HG02970 (cell line): ENCODE measurements at regions not wholly inside any gene's neighbourhood (a gene's known extent, or its start where the extent isn't known, plus 50 kb on each side); places are given as distances from the start of the nearest gene placed in this dataset.
"Not testable (repeated sequence)": the region's sequence is repeated elsewhere in the genome, so short reads cannot be mapped to it uniquely, and the experiment has no call there.

ENCODE experiments used
- ATAC-seq: cut with Tn5 transposase; IDR thresholded peaks from one replicate; pipeline ENCODE4 v1.9.1; 2021; ENCODE audit warnings: mild to moderate bottlenecking, moderate library complexity, moderate number of reproducible peaks; ENCODE audit not compliant: unreplicated experiment, low FRiP score

DNA sequence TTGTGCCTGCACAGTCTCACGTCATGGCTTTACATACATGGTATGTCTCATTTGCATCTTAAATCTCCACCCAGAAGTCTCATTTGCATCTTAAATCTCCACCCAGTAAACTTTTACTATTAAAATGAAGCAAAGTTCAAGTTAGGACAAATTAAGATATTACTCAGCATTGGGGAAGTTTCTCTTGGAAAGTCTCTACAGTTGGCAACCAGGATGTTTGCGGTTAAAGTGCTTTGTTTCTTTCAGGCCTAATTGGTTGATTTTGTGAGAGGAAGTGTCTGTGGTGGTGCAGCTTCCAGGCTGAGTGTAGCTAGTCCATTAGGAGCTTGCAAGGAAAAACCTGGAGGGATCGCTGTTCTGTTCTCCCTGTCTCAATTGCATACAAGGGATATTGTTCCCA is 1373.3 kb upstream of the GOT2 start:
- ATAC-seq: no peak

GRCh38 chr16:60100371-60100770 is 1366.3 kb upstream of the GOT2 start:
- ATAC-seq: no peak

GRCh38 chr16:60091529-60091928 is 1357.4 kb upstream of the GOT2 start:
- ATAC-seq: no peak

GRCh38 chr16:60091071-60091470 is 1357.0 kb upstream of the GOT2 start:
- no peak for ATAC-seq

GRCh38 chr16:60087530-60087929 is 1353.4 kb upstream of the GOT2 start:
- ATAC-seq: no peak

DNA sequence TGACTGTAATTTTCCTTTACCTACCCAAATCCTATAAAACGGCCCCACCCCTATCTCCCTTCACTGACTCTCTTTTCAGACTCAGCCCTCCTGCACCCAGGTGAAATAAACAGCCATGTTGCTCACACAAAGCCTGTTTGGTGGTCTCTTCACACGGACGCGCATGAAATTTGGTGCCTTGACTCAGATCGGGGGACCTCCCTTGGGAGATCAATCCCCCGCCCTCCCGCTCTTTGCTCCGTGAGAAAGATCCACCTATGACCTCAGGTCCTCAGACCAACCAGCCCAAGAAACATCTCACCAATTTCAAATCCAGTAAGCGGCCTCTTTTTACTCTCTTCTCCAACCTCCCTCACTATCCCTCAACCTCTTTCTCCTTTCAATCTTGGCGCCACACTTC is 1344.7 kb upstream of the GOT2 start:
- ATAC-seq: not testable (repeated sequence)

DNA sequence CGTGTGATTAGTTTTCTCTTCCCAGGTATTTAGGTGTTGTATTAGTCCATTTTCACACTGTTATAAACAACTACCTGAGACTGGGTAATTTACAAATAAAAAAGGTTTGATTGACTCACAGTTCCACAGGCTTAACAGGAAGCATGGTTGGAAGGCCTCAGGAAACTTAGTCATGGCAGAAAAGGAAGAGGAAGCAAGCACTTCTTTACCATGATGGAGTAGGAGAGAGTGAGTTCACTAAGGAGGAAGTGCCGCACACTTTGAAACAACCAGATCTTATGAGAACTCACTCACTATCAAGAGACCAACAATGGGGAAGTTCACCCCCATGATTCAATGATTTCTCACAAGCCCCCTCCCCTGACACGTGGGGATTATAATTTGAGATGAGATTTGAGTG is 1343.7 kb upstream of the GOT2 start:
- ATAC-seq: no peak

- ATAC-seq: no peak
Measured at GRCh38 chr16:60074378-60074777, 1340.3 kb upstream of the GOT2 start.

- ATAC-seq: no peak
Measured at GRCh38 chr16:60073376-60073775, 1339.3 kb upstream of the GOT2 start.

- no peak for ATAC-seq
Measured at GRCh38 chr16:60064026-60064425, 1329.9 kb upstream of the GOT2 start.

- no peak for ATAC-seq
Measured at GRCh38 chr16:60061396-60061795, 1327.3 kb upstream of the GOT2 start.

DNA sequence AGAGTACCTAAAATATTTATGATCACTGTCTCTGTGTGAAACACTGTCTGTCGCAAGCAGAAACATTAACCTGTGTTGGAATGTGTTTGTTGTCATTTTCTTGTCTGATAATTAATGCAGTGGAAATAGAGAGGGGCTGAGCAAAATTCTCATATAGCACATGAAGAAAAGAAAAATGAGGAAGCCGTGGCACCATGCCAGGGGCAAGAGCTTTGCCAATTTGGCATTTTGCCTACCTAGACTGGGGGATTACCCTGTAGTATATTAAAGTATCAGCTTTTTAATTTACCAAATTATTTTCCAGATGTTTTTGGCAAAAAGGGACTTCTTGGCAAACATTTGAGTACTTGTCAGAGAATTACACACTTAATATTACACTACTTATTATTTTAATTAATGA is 1326.6 kb upstream of the GOT2 start:
- ATAC-seq: no peak

DNA sequence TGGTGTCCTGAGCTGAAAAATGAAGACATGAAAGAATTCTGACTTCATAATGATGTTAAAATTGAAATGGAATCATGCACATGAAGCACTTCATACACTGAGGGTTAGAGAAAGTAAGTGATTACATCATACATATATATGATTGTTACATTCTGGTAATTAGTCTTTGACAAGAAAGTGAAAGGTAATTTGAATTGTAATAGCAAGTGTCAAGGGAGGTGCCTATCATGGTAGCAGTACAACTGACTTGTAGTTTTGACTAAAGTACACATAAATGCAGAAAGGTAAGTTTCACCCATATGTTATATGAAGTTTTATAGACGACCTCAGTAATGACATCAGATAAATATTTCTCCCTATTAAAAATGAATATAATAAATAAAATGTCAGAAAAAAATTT is 1325.0 kb upstream of the GOT2 start:
- ATAC-seq: no peak

- ATAC-seq: no peak
Measured at GRCh38 chr16:60041671-60042070, 1307.6 kb upstream of the GOT2 start.

GRCh38 chr16:60031740-60032139 is 1297.6 kb upstream of the GOT2 start:
- no peak for ATAC-seq

DNA sequence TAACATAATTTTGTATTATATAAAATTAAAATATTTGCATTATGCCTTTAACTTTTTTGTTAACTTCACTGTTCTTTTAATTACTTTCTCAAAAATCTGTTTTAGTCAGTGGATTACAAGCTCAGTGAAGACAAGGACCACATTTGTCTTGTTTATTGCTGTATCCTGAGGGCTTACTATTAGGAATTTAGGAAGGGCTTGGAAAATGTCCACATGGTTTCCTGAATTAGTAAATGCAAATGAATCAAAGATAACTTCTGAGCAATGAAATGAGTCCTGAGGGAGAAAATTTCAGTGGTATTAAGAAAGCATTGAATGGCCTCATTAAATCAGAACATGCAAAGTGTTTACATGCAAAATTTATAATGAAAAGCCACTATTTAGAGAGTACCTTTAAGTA is 1293.2 kb upstream of the GOT2 start:
- ATAC-seq: no peak

DNA sequence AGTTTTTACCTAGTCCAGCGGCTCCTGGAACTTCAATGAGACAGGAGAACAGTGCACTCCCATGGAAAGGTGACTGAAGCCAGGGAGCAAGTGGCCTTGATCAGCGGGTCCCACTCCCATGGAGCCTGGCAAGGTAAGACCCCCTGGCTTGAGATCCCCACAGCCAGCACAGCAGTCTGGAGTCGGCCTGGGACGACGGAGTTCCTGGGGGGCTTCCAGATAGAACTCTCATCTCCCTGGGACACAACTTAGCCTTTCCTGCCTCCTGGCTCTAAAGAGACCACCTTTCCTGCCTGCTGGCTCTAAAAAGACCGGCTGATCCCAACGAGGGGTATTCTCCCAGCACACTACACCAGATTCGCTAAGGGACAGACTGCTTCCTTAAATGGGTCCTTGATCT is 1279.0 kb upstream of the GOT2 start:
- no peak for ATAC-seq

DNA sequence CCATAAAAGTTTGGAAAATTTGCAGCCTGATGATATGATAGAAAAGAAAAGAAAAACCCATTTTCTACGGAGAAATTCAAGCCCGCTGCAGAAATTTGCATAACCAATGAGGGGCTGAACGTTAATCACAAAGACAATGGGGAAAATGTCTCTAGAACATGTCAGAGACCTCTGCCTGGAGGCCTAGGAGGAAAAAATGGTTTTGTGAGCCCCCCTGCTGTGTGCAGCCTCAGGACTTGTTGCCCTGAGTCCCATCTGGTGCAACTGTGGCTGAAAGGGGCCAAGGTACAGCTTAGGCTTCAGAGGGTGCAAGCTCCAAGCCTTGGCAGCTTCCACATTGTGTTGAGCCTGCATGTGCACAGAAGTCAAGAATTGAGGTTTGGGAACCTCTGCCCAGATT is 1267.4 kb upstream of the GOT2 start:
- no peak for ATAC-seq

DNA sequence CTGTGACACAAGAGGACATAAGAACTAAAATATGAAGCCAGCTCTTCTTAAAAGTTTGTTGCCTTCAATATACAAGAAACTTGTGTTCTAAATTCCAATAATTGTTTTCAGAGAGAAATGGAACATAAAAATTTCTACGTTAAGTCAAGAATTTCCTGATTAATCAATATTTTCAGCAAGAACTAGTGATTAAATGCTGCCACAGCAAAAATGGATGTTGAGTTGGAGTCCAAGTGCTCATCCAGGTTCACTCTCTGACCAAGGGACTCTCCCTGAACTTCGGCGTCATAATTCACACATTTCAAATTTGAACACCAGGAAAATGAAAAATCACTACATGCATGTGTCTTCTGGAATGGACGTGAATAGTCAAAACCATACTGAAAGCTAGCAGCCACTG is 1263.6 kb upstream of the GOT2 start:
- ATAC-seq: no peak

DNA sequence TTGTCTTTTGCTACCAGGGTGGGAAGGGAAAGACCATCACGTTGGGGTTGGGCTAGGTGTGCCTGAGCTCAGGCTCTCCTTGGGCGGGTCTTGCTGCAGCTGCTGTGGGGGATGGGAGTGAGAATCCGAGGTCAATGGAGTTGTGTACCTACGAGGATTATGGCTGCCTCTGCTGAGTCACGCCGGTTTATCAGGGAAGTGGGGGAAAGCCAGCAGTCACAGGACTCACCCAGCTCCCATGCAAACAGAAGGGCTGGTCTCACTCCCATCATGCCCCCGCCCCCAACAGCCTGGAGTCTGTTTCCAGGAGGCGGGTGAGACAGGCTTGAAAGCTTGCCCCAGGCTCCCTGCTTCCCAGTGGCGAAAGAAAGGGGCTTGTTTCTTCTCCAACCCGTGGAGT is 1259.0 kb upstream of the GOT2 start:
- ATAC-seq: no peak

GRCh38 chr16:59991171-59991570 is 1257.1 kb upstream of the GOT2 start:
- no peak for ATAC-seq

GRCh38 chr16:59988591-59988990 is 1254.5 kb upstream of the GOT2 start:
- ATAC-seq: no peak

DNA sequence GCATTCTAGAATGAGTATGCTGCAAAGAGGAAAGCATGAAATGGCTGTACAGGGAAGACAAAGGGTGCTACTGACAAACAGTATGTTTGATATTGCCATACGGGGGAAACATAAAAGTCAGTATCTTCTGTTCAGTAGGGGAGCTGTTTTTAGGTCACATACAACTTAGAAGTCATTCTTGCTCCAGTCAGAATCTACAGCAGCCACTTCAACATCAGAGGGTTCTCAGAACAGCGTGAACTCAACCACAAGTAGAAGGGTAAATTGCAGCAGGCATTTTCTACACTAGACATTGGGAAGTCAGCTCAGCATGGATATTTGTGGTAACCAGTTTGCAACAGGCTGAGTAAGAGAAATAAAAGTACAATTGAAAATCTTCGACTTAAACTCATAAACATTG is 1241.8 kb upstream of the GOT2 start:
- ATAC-seq: no peak

GRCh38 chr16:59973966-59974365 is 1239.8 kb upstream of the GOT2 start:
- ATAC-seq: no peak
